Chondrocyte (in vitro differentiated cells): ENCODE measurements at regions not wholly inside any gene's neighbourhood (a gene's known extent, or its start where the extent isn't known, plus 50 kb on each side); places are given as distances from the start of the nearest gene placed in this dataset.
"Not testable (repeated sequence)": the region's sequence is repeated elsewhere in the genome, so short reads cannot be mapped to it uniquely, and the experiment has no call there.

Experiments
- DNase-seq: peaks from one replicate; pipeline ENCODE4 v3.0.0; 2021; ENCODE audit warnings: mixed read lengths, low spot score
- H3K27ac Mint-ChIP-seq: one replicate; pipeline ENCODE4 v1.8.0; 2021; ENCODE audit warnings: mild to moderate bottlenecking, moderate library complexity, mixed read lengths; ENCODE audit not compliant: unreplicated experiment
- H3K27me3 Mint-ChIP-seq: 2 replicates; pipeline ENCODE4 v1.8.0; 2021; ENCODE audit warnings: low read depth, mixed read lengths
- H3K36me3 Mint-ChIP-seq: 2 replicates; pipeline ENCODE4 v1.8.0; 2021; ENCODE audit warnings: low read depth, mixed read lengths
- H3K4me1 Mint-ChIP-seq: 2 replicates; pipeline ENCODE4 v1.8.0; 2021; ENCODE audit warnings: low read depth, mild to moderate bottlenecking, mixed read lengths
- H3K4me3 Mint-ChIP-seq: one replicate; pipeline ENCODE4 v1.8.0; 2021; ENCODE audit warnings: mild to moderate bottlenecking, moderate library complexity, mixed read lengths; ENCODE audit not compliant: unreplicated experiment
- H3K9me3 Mint-ChIP-seq: 2 replicates; pipeline ENCODE4 v1.8.0; 2021; ENCODE audit warnings: low read depth, mixed read lengths
- TF ChIP-seq, protein P1 (sequence below): fragments of 200-600 bp; sonication (generic); IDR thresholded peaks from 2 replicates; pipeline ENCODE4 v1.5.0; 2021; ENCODE audit warnings: antibody characterized with exemption, mild to moderate bottlenecking, moderate library complexity

GRCh38 chrX:80508083-80508482 is 87.8 kb downstream of the TENT5D start:
- H3K4me1 Mint-ChIP-seq, H3K4me3 Mint-ChIP-seq, H3K27ac Mint-ChIP-seq, DNase-seq, H3K36me3 Mint-ChIP-seq, H3K27me3 Mint-ChIP-seq: not testable (repeated sequence)
- peaks cover 26% of the 10 kb centered on the region for H3K9me3 Mint-ChIP-seq

- Mint-ChIP-seq H3K9me3 (peaks cover 10% of the 10 kb centered on the region), H3K27ac (no peak overlapping the region), H3K4me3 (no peak overlapping the region), H3K36me3 (no peaks in the 10 kb centered on the region), H3K4me1 (no peaks in the 10 kb centered on the region), H3K27me3 (no peaks in the 10 kb centered on the region)
- TF ChIP-seq, protein P1, sequence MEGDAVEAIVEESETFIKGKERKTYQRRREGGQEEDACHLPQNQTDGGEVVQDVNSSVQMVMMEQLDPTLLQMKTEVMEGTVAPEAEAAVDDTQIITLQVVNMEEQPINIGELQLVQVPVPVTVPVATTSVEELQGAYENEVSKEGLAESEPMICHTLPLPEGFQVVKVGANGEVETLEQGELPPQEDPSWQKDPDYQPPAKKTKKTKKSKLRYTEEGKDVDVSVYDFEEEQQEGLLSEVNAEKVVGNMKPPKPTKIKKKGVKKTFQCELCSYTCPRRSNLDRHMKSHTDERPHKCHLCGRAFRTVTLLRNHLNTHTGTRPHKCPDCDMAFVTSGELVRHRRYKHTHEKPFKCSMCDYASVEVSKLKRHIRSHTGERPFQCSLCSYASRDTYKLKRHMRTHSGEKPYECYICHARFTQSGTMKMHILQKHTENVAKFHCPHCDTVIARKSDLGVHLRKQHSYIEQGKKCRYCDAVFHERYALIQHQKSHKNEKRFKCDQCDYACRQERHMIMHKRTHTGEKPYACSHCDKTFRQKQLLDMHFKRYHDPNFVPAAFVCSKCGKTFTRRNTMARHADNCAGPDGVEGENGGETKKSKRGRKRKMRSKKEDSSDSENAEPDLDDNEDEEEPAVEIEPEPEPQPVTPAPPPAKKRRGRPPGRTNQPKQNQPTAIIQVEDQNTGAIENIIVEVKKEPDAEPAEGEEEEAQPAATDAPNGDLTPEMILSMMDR = no peak
- no peak for DNase-seq
Observed at GRCh38 chrX:80511969-80512760, 91.9 kb downstream of the TENT5D start.

GRCh38 chrX:80512924-80513323 is 92.7 kb downstream of the TENT5D start:
- no peak for DNase-seq
- TF ChIP-seq, protein P1 = no peak
- Mint-ChIP-seq H3K4me1 (no peaks in the 10 kb centered on the region), H3K36me3 (no peaks in the 10 kb centered on the region), H3K9me3 (peaks cover 3% of the 10 kb centered on the region), H3K27me3 (no peaks in the 10 kb centered on the region), H3K4me3 (no peak overlapping the region), H3K27ac (no peak overlapping the region)

DNA sequence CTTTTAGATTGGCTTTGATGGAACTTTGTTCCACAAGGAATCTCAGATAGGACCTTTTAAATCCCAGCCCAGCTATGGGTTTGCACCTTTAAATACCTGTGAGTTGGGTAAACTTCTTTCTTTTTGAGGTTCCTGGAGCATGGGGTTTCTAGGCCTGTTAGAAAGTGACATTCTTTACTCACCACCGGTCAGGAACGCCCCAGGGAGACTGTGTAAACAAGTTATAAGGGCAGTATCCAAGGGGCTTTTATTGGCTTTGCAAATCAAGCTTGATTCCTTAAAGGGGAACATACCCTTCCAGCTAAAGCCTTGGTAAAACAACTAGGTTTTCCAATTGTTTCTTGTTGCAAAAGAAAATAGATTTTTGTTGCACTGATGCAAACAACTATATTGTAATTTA is 93.4 kb downstream of the TENT5D start:
- Mint-ChIP-seq H3K4me3 (no peak overlapping the region), H3K4me1 (no peaks in the 10 kb centered on the region), H3K27ac (no peak overlapping the region), H3K27me3 (no peaks in the 10 kb centered on the region), H3K36me3 (no peaks in the 10 kb centered on the region), H3K9me3 (peaks cover 8% of the 10 kb centered on the region)
- no peak for DNase-seq
- TF ChIP-seq, protein P1 = no peak

DNA sequence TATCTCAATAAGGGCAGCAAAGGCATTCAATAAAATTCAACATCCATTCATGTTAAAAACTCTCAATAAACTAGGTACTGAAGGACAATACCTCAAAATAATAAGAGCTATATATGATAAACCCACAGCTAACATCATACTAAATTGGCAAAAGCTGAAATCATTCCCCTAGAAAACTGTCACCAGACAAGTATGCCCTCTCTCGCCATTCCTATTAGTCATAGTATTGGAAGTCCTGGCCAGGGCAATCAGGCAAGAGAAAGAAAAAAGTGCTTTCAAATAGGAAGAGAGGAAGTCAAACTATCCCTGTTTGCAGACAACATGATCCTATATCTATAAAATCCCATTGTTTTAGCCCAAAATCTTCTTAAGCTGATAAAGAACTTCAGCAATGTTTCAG is 116.8 kb downstream of the TENT5D start:
- Mint-ChIP-seq H3K27ac (no peak overlapping the region), H3K36me3 (no peaks in the 10 kb centered on the region), H3K4me1 (no peaks in the 10 kb centered on the region), H3K27me3 (no peaks in the 10 kb centered on the region), H3K9me3 (peaks cover 35% of the 10 kb centered on the region), H3K4me3 (no peak overlapping the region)
- TF ChIP-seq, protein P1 = no peak
- DNase-seq = no peak

GRCh38 chrX:80550722-80551121 is 130.5 kb downstream of the TENT5D start:
- Mint-ChIP-seq H3K4me1 (no peaks in the 10 kb centered on the region), H3K9me3 (peaks cover 3% of the 10 kb centered on the region), H3K27me3 (no peaks in the 10 kb centered on the region), H3K36me3 (no peaks in the 10 kb centered on the region), H3K27ac (no peak overlapping the region), H3K4me3 (no peak overlapping the region)
- DNase-seq = no peak
- TF ChIP-seq, protein P1 = no peak
